ENCODE measurements at regions not wholly inside any gene's neighbourhood (a gene's known extent, or its start where the extent isn't known, plus 50 kb on each side); places are given as distances from the start of the nearest gene placed in this dataset.

DNA sequence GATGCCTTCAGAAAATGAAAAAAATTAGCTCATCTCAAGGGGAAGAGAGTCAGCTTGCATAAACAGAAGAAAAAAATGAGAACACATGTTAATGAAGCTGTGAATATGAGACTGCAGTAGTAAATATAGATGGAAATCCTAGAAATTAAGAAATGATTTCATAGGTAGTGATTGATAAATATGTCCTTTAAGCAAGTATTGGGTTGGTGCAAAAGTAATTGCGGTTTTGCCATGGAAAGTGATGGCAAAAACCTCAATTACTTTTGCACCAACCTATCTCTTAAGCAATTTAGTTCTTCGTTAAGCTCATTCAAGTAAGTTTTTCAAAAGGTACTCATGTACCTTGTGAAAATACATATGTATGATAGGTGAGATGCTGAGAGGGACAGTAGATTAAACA is 400.9 kb downstream of the SH2D1A start:
- WGBS (ENCODE audit: insufficient coverage, insufficient replicate concordance, low lambda C conversion rate, missing lambda C conversion rate), result 0% methylated on average over 2 of the region's 2 CpGs
- Histone ChIP-seq H3K4me1 (ENCODE audit: control insufficient read depth, insufficient read depth, low read length) (no peaks in the 10 kb centered on the region), H3K79me2 (ENCODE audit: control insufficient read depth, insufficient read depth, low read length) (no peaks in the 10 kb centered on the region), H3K4me2 (ENCODE audit: control insufficient read depth, insufficient read depth) (no peak overlapping the region), H2AFZ (ENCODE audit: control insufficient read depth, low read depth, low read length) (no peak overlapping the region), H3K27ac (ENCODE audit: control insufficient read depth, insufficient read depth) (no peak overlapping the region), H3K9me3 (replicated peaks; ENCODE audit: control insufficient read depth, insufficient read depth, low read length) (no peaks in the 10 kb centered on the region), H3K27me3 (replicated peaks in 1 of 2; ENCODE audit: control insufficient read depth in 2 of 2, insufficient read depth in 2 of 2, low read length in 1 of 2) (no peaks in the 10 kb centered on the region), H4K20me1 (ENCODE audit: control insufficient read depth, insufficient read depth) (no peaks in the 10 kb centered on the region), H3K36me3 (ENCODE audit: control insufficient read depth in 2 of 2, insufficient read depth in 2 of 2, low read length in 1 of 2) (no peaks in the 10 kb centered on the region), H3K4me3 (no peak overlapping the region), H3K9ac (ENCODE audit: control insufficient read depth, insufficient read depth, low read length) (no peak overlapping the region)
- in situ Hi-C loops (cut with MboI), result no loop called here
- FAIRE-seq (no peak), ATAC-seq (no peak), DNase-seq (ENCODE audit: low read depth, low spot score) (no peak)
- intact Hi-C loops (cut with micrococcal nuclease; ENCODE audit: unreplicated experiment), result no loop called here
- ChIA-PET POLR2A (interaction anchor here (0.7 to 0.9 kb wide), 2 partner anchors 9 to 324 kb away, joined by 5 to 6 read pairs; no protein-coding TSS in a partner anchor), SMC1A (ENCODE audit: uncharacterized antibody, unreplicated experiment) (no interaction called here), RAD21 (ENCODE audit: unreplicated experiment) (interaction anchor here (0.7 kb wide), 1 partner anchor 313 kb away, joined by 3 read pairs; no protein-coding TSS in a partner anchor), CTCF (no interaction called here)
- no TSS peak for BruUV-seq (replicated peaks)
- TF ChIP-seq NRF1 (conservative IDR thresholded peaks at IDR 0.05; ENCODE audit: low read depth, low read length) (no peak), RCOR1 (conservative IDR thresholded peaks at IDR 0.05; ENCODE audit: low read depth, low read length) (no peak), EZH2 (IDR thresholded peaks at IDR 0.05; ENCODE audit: borderline replicate concordance, control insufficient read depth, low read depth, low read length) (no peak), BRCA1 (IDR thresholded peaks at IDR 0.05; ENCODE audit: low read depth, low read length) (no peak)

GRCh38 chrX:124764354-124764753 is 418.0 kb downstream of the SH2D1A start:
- no peak overlapping the region for H3K4me3 ChIP-seq
- FAIRE-seq (no peak), ATAC-seq (no peak), DNase-seq (ENCODE audit: low read depth, low spot score) (no peak)
- SMC1A ChIA-PET (ENCODE audit: uncharacterized antibody, unreplicated experiment), result no interaction called here
- H4K20me1 ChIP-seq (ENCODE audit: control insufficient read depth, insufficient read depth), result no peaks in the 10 kb centered on the region
- BruUV-seq (replicated peaks), result no TSS peak
- POLR2A ChIA-PET, result no interaction called here
- H3K9me3 ChIP-seq (replicated peaks; ENCODE audit: control insufficient read depth, insufficient read depth, low read length), result no peaks in the 10 kb centered on the region
- H3K27ac ChIP-seq (ENCODE audit: control insufficient read depth, insufficient read depth), result no peak overlapping the region
- no peaks in the 10 kb centered on the region for H3K4me1 ChIP-seq (ENCODE audit: control insufficient read depth, insufficient read depth, low read length)
- no peaks in the 10 kb centered on the region for H3K79me2 ChIP-seq (ENCODE audit: control insufficient read depth, insufficient read depth, low read length)
- no peak overlapping the region for H3K4me2 ChIP-seq (ENCODE audit: control insufficient read depth, insufficient read depth)
- H3K36me3 ChIP-seq (ENCODE audit: control insufficient read depth in 2 of 2, insufficient read depth in 2 of 2, low read length in 1 of 2), result no peaks in the 10 kb centered on the region
- CTCF ChIA-PET, result interaction anchor here (0.6 kb wide), 1 partner anchor 365 kb away, joined by 3 read pairs; no protein-coding TSS in a partner anchor
- TF ChIP-seq RFX5 (IDR thresholded peaks at IDR 0.05; ENCODE audit: low read depth, low read length), result no peak
- no peak for TF ChIP-seq E2F8 (IDR thresholded peaks at IDR 0.05; ENCODE audit: low read depth, partially characterized antibody)
- TF ChIP-seq TARDBP (IDR thresholded peaks at IDR 0.05; ENCODE audit: borderline replicate concordance), result no peak
- no peak for TF ChIP-seq CREM (IDR thresholded peaks at IDR 0.05; ENCODE audit: low read depth)
- TF ChIP-seq BMI1 (IDR thresholded peaks at IDR 0.05; ENCODE audit: borderline replicate concordance), result no peak
- no peak for TF ChIP-seq GATAD2B (conservative IDR thresholded peaks at IDR 0.05; ENCODE audit: low read depth)
- TF ChIP-seq SIX5 (IDR thresholded peaks at IDR 0.05; ENCODE audit: low read depth, low read length, severe bottlenecking), result no peak
- no peak for TF ChIP-seq GABPA (IDR thresholded peaks at IDR 0.05; ENCODE audit: low read depth)
- TF ChIP-seq STAT3 (IDR thresholded peaks at IDR 0.05; ENCODE audit: low read depth, low read length), result no peak
- TF ChIP-seq CBFB (IDR thresholded peaks at IDR 0.05; ENCODE audit: low read depth), result no peak
- TF ChIP-seq NRF1 (conservative IDR thresholded peaks at IDR 0.05; ENCODE audit: low read depth, low read length), result no peak
- TF ChIP-seq RUNX3 (IDR thresholded peaks at IDR 0.05; ENCODE audit: low read length), result no peak
- TF ChIP-seq BACH1 (IDR thresholded peaks at IDR 0.05; ENCODE audit: borderline replicate concordance), result no peak
- TF ChIP-seq EP300 (IDR thresholded peaks at IDR 0.05; ENCODE audit: borderline replicate concordance in 1 of 2, control insufficient read depth in 1 of 2, low read depth in 2 of 2, low read length in 2 of 2), result no peak
- no peak for TF ChIP-seq ESRRA (IDR thresholded peaks at IDR 0.05; ENCODE audit: low read length)
- TF ChIP-seq CHD1 (IDR thresholded peaks at IDR 0.05; ENCODE audit: low read depth, low read length), result no peak
- RAD21 ChIA-PET (ENCODE audit: unreplicated experiment), result no interaction called here
- H2AFZ ChIP-seq (ENCODE audit: control insufficient read depth, low read depth, low read length), result no peak overlapping the region
- intact Hi-C loops (cut with micrococcal nuclease; ENCODE audit: unreplicated experiment) (no loop called here), in situ Hi-C loops (cut with MboI) (no loop called here)
- no peaks in the 10 kb centered on the region for H3K27me3 ChIP-seq (replicated peaks in 1 of 2; ENCODE audit: control insufficient read depth in 2 of 2, insufficient read depth in 2 of 2, low read length in 1 of 2)
- H3K9ac ChIP-seq (ENCODE audit: control insufficient read depth, insufficient read depth, low read length), result no peak overlapping the region
- whole genome bisulfite sequencing (ENCODE audit: insufficient coverage, insufficient replicate concordance, low lambda C conversion rate, missing lambda C conversion rate), result 0% methylated on average over 1 of the region's 1 CpG
